ENCODE measurements at regions not wholly inside any gene's neighbourhood (a gene's known extent, or its start where the extent isn't known, plus 50 kb on each side); places are given as distances from the start of the nearest gene placed in this dataset.
"Not testable (repeated sequence)": the region's sequence is repeated elsewhere in the genome, so short reads cannot be mapped to it uniquely, and the experiment has no call there.

DNA sequence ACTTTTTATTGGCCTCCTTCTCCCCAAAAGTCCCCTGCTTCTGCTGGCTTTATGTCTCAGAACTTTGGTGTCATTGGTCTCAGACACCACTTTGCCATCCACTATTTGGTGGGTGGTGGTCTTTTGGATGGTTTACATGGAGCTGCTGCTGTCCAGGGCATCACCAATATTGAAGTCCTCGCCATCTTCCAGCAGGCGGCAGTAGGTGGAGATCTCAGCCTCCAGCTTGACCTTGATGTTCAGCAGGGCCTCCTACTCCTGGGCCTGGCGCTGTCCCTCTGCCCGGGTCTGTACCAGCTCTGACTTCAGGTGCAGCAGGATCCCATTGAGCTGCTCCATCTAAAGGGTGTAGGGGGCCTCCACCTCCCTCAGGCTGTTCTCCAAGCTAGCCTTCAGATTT, 148.4 kb upstream of the FOXA2 start:
- DNase-seq (ENCODE audit: low read depth in 3 of 3, low spot score in 2 of 3): no peak

DNA sequence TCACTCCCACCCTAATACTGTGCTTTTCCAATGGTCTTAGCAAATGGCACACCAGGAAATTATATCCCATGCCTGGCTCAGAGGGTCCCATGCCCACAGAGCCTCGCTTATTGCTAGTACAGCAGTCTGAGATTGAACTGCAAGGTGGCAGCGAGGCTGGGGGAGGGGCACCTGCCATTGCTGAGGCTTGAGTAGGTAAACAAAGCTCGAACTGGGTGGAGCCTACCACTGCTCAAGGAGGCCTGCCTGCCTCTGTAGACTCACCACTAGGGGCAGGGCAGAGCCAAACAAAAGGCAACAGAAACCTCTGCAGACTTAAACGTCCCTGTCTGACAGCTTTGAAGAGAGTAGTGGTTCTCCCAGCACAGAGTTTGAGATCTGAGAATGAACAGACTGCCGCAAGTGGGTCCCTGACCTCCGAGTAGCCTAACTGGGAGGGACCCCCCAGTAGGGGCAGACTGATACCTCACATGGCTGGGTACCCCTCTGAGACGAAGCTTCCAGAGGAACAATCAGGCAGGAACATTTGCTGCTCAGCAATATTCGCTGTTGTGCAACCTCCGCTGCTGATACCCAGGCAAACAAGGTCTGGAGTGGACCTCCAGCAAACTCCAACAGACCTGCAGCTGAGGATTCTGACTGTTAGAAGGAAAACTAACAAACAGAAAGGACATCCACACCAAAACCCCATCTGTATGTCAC, 150.7 kb upstream of the FOXA2 start:
- DNase-seq (ENCODE audit: low read depth in 3 of 3, low spot score in 2 of 3): not testable (repeated sequence)

DNA sequence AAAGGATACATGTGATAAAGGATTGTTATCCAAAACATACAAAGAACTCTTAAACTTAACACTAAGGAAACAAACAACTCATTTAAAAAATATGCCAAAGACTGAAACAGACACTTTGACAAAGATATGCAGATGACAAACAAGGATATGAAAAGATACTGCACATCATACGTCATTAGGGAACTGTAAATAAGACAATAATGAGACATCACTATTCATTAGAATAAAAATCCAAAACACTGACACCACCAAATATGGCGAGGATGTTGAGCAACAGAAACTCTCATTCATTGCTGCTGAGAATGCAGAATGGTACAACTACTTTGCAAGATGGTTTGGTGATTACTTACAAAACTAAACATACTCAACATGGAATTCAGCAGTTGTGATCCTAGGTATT, 156.5 kb upstream of the FOXA2 start:
- no peak for DNase-seq (ENCODE audit: low read depth in 3 of 3, low spot score in 2 of 3)

DNA sequence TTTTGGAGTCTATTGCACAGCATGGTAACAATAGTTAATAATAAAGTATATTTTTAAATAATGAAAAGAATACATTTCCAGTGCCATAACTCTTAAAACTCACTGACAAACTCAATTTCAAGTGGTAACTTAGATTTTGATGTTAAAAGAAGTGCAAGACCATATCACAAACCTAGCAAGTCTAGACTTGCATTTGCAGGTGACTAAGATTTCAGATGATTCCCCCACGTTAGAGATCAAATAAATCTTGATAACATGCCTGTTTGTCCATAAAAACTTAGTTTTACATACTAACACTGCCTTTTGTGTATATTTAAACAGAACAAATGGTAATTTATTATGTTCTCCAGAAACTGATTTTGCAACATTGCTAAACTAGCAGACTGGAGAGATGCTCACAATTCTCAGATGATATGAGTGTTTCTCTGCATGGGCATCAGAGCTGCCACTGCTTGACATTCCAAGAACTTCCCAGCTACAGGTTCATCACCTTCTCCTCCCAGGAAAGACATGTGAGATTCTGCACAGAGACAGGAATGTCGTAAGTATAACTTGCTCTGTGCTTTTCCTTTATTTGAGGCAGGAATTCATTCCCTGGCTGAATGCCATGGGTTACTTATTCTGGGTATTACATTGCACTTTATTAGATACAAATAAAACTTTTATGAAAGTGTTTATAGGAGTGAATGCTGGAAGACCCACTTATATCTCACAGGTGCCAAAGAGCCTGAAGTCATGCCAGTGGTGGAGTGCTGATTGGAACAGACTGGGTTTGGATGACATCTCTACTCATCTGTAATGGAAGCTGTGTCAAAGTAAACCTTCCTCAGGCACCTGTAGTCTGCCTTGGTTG, 160.2 kb upstream of the FOXA2 start:
- DNase-seq (ENCODE audit: low read depth in 3 of 3, low spot score in 2 of 3): no peak

DNA sequence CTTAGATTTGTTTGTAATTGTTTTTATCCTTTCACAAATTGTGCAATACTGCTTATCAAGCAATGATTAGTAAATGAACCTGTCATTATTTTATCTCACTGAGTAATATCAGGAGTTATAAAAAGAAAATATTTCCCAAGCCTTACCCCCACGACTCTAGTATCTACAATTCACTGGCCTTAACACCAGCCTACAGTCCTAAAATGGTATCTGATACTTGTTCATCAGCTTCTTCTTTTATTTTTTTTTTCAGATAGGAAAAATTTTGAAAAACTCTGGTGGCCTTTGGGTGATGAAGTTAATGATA, 160.8 kb upstream of the FOXA2 start:
- no peak for DNase-seq (ENCODE audit: low read depth in 3 of 3, low spot score in 2 of 3)

DNA sequence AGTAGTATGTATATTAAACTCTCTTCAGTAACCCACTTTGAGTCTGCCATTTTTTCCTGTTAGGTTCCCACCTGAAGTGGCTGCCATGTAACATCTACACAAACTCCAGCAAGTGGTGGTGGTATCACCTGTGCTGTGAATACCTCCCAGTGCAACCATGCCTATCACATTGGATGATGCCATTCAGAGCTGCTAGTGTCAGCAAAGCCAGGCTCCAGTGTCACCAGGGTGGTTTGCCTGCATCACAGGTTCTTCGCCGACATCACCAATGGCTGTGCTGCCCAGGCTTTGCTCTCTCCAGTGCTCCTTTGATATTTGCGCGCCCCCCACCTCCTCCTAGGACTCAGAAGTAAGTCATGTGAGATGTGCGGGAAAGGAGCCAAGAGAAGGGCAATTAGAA, 162.6 kb upstream of the FOXA2 start:
- no peak for DNase-seq (ENCODE audit: low read depth in 3 of 3, low spot score in 2 of 3)

DNA sequence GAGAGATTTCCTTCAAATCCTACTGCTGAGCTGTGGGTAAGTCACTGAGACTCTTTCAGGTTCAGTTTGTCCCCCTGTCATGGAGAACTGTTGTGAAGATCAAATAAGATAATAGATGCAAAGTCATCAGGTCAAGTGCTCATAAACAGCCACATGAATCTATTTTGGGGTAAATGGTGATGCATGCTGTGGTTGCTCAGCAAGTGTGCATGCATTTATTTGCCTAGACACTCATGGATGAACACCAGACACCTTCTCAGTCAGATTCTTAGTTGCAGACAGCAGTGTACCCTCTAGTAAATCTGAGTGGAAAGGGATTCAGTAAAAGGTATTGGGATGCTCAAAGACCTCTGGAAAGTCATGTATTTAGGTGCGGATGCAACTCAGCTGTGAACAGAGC, 168.0 kb upstream of the FOXA2 start:
- DNase-seq (ENCODE audit: low read depth in 3 of 3, low spot score in 2 of 3): no peak

DNA sequence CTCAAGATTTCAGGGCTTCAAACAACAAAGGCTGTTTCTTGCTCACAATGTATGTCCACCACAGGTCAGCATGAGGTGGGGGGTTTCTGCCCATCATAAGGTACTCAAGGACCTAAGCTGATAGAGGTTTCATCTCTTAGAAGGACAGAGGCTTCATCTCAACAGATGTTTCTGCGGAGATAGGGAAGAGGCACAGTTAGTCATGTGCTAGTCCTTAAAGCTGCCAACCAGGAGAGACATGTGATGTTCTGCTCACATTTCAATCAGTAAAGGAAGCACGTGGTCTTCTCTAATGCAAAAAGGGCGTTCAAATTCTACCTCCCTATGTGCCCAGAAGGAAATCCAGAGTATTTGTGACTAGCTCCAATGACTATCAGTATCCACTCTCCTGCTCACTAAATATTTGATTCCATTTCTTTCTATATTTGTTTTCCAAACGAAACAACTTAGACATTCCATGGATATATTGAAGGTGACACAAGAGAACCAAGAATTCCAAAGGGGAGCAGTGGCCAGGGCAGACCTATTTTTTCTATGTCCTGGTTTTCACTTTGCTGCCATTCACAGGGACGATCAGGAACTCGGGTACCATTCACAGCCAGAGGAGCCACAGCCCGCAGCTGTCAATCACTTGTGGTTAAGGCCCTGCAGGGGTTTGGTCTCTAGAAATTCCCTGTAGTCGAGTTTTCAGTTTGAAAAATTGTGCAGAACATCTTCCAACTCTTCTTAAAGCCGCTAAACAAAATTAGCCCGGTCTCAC, 173.2 kb upstream of the FOXA2 start:
- no peak for DNase-seq (ENCODE audit: low read depth in 3 of 3, low spot score in 2 of 3)

DNA sequence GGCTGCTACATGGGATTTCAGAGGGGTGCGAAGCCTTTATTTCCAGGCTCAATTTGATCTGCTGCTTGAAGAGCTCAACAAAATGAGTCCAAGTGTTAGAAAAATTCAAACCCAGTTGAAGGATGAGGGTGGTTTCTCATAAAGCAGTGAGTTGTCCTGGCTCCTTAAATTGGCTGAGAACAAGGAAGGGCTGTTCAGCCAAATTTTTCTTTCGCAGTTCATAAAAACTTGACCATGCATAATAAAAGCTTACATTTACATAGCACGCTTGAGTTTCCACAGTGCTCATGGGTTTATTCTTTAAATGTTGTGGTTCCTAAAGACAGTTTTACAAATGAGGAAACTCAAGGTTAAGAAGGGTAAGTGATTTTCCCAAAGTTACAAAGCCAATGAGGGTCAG, 174.4 kb upstream of the FOXA2 start:
- no peak for DNase-seq (ENCODE audit: low read depth in 3 of 3, low spot score in 2 of 3)

DNA sequence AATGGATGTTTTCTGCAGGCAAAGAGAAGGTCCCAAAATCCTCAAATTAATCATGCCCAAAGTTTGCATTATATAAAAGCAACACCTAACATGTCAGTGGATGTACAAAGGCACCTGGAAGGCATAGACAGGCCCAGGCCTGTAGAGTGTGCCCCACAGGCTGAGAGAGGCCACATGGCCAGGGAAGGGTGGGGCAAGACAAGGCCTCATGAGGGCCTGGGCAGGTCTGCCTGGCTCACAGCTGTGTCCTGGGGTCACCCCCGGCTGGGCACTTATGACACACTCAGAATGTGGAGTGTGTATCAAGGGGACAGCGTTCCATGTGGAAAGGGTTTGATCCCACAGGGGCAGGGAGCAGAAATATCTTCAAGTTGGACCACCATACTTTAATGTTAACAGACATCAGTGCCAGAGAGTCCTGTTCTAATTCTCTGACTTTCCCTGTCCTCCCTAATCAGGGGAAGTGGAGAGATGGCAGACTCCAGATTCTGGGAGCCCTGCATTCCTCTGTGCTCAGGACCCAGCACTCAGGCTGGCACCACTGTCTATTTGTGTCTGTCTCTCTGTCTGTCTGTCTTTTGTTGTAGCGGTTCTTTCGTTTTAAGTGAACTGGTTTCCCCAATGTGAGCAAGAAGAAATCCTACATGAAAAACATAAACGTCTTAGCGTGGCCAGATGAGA, 178.3 kb upstream of the FOXA2 start:
- DNase-seq (ENCODE audit: low read depth in 3 of 3, low spot score in 2 of 3): no peak

DNA sequence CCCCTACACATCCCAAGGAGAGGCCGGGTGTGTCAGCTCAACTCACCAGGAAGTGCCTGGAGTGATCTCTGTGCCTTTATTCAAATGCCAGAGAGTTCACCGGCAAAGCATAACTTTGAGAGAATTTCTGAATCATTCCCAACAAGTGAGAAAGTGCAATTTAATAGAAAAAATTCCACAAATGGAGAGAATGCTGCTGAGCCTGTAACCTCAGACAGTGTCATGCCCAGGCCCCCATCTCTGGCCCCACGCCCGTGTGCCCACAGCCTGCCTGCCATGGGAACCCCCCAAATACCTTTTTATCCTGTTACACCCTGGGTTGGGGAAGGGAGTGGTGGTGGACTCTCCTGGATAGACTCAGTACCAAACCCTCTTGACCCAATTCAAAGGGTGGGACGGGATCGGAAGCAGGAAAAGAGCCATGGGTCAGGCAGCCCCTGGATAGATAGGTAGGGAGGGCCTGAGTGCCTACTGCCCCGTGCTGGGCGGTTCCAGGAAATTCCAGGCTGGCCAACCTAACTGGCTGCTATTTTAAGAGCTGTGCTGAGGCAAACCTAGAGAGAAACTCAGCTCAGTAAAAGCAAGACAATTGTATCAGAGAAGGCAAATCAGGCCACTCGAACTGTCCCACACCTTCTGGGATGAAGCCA, 179.0 kb upstream of the FOXA2 start:
- no peak for DNase-seq (ENCODE audit: low read depth in 3 of 3, low spot score in 2 of 3)

DNA sequence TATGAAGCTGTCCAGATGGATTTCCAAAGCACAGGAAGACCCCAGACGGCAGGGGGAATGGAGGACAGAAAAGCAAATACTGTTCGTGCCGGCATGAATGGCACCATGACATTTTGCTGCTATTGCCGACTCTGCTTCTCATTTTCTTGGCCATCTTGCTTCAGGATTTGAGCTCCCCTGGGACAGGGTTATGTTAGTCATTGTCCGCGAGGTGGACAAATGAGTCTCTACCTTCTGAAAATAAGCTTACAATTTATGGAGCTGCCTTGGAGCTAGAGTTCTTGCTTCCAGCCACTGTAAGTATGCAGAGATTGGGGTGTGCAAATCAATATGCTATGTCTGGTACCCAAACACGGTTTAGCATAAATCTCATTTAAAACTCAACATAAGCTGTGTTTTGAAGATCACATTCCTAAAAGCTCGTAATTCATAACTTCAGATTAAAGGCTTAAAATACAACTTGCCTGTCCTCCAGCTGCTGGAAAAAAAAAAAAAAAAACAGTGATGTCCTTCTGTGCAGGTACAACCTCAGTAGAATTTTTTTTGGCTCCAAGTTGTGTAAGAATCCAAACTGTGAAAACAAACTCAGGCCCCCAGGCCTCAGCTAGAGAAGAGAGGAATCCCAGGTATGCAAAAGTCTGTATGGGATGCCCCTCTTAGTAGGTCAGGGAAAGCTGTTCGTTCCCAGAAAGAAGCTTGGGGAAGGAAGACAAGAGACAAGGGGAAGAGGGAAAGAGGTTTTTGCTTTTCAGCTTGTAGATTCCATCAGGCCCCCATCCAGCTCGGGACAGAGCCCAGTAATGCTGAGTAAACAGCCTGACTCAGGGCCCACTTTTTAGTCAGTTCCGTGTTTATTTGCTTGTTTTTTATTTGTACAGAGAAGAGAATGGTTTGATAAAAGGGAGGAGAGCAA, 184.2 kb upstream of the FOXA2 start:
- no peak for DNase-seq (ENCODE audit: low read depth in 3 of 3, low spot score in 2 of 3)

DNA sequence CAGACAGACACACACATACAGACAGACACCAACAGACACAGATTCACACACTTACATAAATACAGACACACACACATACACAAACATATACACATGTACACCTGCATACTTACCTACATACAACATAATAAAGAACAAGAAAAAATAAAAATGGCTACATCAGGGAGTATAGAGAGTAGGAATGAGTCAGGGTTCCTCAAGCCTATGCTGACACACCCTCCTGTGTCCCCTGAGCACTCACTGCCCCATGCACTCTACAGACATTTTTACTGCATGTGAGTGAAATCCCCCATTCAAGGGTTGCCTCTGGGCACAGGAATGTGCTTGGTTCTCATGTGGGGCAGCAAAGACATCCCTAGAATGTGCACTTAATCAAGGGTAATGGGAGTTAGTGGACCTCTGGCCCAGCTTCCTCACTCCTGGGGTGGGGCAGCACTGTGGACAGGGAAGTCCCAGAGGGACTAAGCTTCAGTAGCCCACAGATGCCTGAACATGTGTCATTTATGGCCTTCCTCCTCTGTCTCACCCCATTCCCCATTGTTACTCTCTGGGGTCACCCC, 185.9 kb upstream of the FOXA2 start:
- DNase-seq (ENCODE audit: low read depth in 3 of 3, low spot score in 2 of 3): no peak

DNA sequence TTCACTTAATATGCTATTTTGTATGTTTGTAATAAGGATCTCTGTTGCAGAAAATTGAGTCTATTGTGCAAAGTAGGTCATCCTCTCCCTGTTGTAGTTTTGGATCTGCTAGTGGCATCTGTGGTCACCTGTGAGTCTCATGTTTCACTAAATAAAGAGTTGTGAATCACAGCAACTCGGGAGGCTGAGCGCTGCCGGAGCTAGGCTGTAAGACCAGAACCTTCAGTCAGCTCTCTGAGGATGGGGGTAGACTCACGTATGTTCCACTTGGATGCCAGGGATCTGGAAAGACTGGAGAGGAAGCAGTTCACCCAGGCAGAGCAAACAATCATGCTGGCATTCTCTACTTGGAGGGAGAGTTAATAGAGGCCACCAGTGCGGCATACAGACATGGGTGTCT, 187.3 kb upstream of the FOXA2 start:
- peak in 1 of 3 donors; percentile 5 for DNase-seq (ENCODE audit: low read depth in 3 of 3, low spot score in 2 of 3)

DNA sequence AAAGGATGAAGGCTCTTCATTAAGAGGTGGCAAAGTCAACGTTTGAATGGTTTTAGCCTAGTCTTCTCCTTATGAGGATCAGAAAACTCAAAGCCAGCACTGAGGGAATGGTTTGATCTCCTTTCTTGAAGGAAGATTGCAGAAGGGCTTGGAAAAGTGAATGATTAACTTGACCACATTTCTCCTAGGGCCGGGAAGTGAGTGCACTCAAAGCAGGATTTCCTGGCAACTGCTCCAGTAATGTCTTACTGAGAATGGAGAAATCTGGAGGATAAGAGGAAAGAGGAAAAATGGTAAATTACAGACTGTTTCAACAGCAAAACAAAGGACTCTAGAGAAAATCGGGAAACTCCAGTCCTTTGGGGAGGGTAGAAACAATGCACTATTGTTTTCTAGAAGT, 189.0 kb upstream of the FOXA2 start:
- DNase-seq (ENCODE audit: low read depth in 3 of 3, low spot score in 2 of 3): no peak

DNA sequence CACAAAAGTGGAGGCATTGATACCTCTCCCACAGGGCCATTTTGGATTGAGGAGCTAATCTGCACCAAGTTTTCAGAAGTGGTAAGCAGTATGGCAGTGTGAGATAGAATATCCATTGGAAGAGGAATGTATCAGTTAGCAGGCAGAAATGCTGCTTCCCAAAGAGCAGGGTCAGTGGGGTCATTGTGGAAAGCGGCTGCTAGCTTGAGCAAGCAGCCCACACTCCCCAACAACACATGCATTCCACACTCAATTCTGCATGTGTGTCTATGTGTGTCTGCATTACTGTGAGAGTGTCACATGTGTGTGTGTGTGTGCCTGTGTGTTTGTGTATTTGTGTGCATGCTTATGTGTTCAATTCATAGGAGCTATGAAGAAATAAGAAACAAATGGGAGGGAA, 190.9 kb upstream of the FOXA2 start:
- DNase-seq (ENCODE audit: low read depth in 3 of 3, low spot score in 2 of 3): no peak

DNA sequence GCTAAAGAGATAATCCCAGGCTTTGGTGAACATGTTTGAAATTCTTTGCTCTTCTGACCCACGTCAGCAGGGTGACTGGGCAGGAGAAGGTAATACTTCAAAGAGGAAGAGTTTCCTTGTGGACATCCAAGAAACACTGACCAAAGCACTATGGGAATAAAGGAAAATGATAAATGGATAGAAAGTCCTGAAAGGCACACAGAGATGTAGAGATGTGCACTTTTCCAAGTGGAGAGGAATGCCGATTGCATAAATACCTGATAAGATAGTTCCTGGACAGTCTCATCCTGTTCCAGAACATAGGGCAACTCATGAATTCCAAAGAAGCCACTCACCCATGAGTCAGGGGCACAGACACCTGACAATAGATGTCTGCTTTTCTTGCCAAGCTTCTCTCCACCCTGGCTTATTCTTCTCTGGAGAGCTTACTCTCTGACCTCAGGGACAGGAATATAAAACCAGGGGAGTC, 191.3 kb upstream of the FOXA2 start:
- no peak for DNase-seq (ENCODE audit: low read depth in 3 of 3, low spot score in 2 of 3)

DNA sequence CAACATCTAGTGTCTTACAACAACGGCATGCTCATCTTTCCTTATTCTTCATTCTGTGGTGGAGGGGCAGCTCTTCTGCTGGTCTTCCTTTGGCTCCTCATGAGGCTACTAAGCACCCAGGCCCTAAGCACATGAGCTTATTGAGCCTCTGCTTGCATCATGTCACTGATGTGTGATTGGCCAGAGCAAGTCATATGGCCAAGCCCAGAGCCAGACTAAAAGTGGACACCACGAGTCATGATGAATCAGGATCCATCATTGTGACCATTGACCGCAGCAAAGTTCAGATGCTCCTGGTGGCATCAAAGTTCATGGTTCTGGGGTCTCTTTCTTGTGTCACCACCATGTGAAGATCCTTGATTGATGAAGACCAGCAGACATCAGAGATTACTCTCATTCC, 192.0 kb upstream of the FOXA2 start:
- DNase-seq (ENCODE audit: low read depth in 3 of 3, low spot score in 2 of 3): no peak

DNA sequence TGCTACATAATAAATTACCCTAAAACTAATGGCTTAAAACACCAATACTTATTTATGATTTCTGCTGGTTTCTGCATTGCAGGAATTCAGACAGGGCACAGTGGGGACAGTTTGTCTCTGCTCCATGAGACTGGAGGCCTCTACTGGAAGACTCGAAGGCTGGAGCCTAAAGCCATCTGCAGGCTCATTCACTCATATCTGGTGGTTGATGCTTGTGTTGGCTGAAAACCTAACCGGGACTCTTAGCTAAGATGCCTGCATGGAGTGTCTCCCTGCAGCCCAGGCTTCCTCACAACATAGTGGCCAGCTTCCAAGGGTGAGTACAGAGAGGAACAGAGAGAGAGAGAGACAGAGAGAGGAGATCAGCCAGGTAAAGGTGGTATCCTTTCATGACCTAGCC, 195.5 kb upstream of the FOXA2 start:
- no peak for DNase-seq (ENCODE audit: low read depth in 3 of 3, low spot score in 2 of 3)

Measured in right renal cortex interstitium (tissue), 3 donors.